Epithelial cell of proximal tubule (primary cell): ENCODE measurements at regions not wholly inside any gene's neighbourhood (a gene's known extent, or its start where the extent isn't known, plus 50 kb on each side); places are given as distances from the start of the nearest gene placed in this dataset.

ENCODE experiments used
- DNase-seq: peaks from one replicate; pipeline ENCODE4 v3.0.0-alpha.2; 2011; ENCODE audit warnings: low read depth
- H3K4me3 ChIP-seq: 2 replicates; pipeline ENCODE4 v1.5.1; 2011; ENCODE audit warnings: low read depth, mild to moderate bottlenecking, low read length
- TF ChIP-seq, protein P1 (sequence below): conservative IDR thresholded peaks from 2 replicates; pipeline ENCODE4 v1.5.1; 2012; ENCODE audit warnings: low read depth, mild to moderate bottlenecking, low read length

DNA sequence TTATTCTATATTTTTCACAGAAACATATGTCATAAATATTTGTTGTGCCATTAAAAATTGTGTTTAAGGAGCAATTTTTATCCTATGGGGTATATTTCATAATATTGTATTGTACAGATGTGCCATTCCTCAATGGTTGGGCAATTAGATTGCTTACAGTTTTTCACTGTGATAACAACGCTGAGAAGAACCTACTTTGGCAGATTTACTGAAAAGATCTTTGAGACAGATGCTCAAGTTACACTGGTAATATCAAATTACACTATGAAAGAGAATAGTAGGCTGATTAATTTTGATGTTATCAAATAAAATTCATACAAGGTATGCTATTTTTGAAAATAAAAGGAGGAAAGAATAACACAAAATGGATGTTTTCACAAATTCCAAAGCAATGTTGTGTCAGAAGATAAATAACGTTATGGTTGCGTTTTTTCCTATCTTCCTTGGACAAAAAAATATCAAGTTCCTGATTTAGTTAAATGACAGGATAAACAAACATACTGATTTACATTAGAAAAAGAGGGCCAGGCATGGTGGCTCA lies 335.1 kb upstream of the ZNF521 start:
- TF ChIP-seq, protein P1, sequence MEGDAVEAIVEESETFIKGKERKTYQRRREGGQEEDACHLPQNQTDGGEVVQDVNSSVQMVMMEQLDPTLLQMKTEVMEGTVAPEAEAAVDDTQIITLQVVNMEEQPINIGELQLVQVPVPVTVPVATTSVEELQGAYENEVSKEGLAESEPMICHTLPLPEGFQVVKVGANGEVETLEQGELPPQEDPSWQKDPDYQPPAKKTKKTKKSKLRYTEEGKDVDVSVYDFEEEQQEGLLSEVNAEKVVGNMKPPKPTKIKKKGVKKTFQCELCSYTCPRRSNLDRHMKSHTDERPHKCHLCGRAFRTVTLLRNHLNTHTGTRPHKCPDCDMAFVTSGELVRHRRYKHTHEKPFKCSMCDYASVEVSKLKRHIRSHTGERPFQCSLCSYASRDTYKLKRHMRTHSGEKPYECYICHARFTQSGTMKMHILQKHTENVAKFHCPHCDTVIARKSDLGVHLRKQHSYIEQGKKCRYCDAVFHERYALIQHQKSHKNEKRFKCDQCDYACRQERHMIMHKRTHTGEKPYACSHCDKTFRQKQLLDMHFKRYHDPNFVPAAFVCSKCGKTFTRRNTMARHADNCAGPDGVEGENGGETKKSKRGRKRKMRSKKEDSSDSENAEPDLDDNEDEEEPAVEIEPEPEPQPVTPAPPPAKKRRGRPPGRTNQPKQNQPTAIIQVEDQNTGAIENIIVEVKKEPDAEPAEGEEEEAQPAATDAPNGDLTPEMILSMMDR: no peak
- no peak overlapping the region for H3K4me3 ChIP-seq
- DNase-seq: no peak

DNA sequence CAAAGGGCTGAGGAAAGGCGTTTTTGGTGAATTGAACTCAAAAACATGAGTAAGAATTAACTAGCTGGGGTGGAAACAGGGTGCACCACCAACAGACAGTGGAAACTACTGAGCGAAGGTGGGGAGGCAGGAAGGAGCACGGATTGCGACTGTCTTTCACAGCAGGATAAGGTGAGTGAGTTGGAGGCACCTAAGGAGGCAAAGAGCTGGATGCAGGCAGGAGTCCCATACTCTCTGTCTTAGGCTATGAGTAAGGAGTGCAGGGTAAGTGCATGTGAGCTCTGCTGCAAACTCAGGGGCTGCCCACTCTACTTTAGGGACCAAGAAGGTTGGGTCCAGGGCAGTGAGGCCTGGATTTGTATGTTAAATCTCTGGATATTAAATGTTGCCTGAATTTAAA lies 333.1 kb upstream of the ZNF521 start:
- H3K4me3 ChIP-seq: no peak overlapping the region
- TF ChIP-seq, protein P1: no peak
- no peak for DNase-seq

DNA sequence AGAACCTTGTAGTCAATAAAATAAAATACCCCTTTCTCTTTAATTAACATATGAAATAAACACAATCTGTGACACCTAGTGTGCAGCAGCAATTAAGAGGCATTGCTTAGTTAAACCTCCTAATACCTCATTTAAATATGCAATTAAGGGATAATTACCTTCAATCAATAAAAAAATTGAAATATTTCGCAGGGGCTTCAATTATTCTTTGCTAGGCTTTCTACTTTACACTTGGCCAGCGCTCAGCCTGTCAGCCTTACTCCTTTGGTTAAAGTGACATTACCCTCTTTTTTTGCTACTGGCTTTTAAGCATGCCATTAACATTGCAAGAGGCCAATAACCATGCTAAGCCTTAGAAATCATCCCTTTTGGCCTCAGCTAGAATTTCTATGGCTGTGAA lies 327.5 kb upstream of the ZNF521 start:
- H3K4me3 ChIP-seq: no peak overlapping the region
- TF ChIP-seq, protein P1: no peak
- no peak for DNase-seq

- TF ChIP-seq, protein P1: no peak
- no peak overlapping the region for H3K4me3 ChIP-seq
- no peak for DNase-seq
Observed at GRCh38 chr18:25678221-25678620, 326.3 kb upstream of the ZNF521 start.

GRCh38 chr18:25675123-25675850 lies 323.3 kb upstream of the ZNF521 start:
- DNase-seq: no peak
- TF ChIP-seq, protein P1: no peak
- H3K4me3 ChIP-seq: no peak overlapping the region

DNA sequence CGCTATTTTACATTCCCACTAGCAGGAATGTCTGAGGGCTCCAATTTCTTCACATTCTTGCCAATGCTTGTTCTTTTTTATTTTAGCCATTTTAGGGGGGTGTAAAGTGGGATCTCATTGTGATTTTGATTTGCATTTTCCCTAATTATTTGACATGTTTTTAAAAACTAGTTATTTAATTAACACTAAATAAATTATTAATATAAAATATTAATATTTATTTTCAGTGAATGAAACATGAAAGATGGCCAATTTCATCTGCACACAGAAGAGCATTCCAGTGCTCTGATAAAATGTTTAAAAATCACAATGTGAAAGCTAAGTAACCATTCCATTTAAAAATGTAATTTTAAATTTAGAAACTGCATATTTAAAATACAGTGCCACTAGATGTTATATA lies 322.2 kb upstream of the ZNF521 start:
- no peak for DNase-seq
- TF ChIP-seq, protein P1: no peak
- H3K4me3 ChIP-seq: no peak overlapping the region

GRCh38 chr18:25672490-25672889 lies 320.5 kb upstream of the ZNF521 start:
- TF ChIP-seq, protein P1: peak; percentile 37
- no peak overlapping the region for H3K4me3 ChIP-seq
- DNase-seq: no peak
